ENCODE measurements at regions not wholly inside any gene's neighbourhood (a gene's known extent, or its start where the extent isn't known, plus 50 kb on each side); places are given as distances from the start of the nearest gene placed in this dataset.

DNA sequence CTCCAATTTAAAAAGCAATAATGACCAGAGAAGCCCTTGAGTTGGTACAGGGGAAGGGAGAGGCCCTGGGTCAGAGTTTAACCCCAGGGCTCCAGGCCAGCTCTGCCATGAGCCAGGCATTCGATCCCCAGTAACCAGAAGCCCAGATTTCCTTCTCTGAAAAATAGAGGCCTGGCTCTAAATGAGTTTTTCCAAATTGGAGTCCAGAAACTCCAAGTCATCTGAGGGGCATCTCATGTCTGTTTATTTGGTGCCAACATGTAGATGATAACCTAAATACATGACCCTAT lies 381.9 kb downstream of the CTTN start:
- no peak for DNase-seq (ENCODE audit: low read depth in 1 of 2, low spot score in 1 of 2)

DNA sequence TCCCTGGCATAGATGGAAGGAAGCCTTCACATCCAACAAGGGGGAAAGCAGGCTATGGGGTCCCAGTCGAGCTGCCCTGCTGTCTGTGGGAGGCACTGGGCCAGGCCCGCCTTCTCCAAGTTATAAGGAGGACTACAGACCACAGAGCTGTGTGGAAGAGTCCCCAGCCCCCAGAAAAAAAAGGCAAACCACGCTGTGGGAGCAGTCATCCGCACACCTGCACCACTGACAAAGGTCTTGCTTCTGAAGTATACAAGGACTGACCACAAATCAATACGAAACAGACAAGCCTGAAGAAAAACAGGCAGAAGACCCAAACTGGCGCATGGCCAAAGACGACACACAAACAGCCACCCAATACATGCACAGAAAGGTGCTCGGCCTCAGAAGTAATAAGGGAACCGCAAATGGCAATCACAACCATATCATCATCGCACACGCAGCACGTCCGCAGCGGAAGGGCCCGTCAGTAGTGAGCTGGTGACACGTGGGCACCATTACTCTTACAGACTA lies 384.1 kb downstream of the CTTN start:
- no peak for DNase-seq (ENCODE audit: low read depth in 1 of 2, low spot score in 1 of 2)

DNA sequence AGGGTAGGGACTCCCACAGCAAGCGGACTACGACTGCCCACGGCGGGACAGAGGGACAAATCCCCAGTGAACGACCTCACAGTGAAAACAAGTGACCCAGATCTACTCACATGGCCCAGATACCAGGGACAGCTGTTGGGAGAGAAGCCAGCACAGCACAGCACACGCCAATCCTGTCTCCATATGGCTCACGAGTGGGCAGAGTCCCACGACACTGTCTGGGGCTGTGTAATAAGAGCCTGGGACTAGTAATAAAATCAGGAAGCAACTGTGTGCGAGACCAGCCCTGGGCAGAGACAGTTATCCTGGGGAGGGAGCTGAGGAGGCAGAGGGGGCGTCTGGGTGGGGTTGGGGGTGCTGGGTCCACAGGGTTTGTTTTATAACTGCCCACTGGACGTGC lies 385.0 kb downstream of the CTTN start:
- DNase-seq (ENCODE audit: low read depth in 1 of 2, low spot score in 1 of 2) = no peak

DNA sequence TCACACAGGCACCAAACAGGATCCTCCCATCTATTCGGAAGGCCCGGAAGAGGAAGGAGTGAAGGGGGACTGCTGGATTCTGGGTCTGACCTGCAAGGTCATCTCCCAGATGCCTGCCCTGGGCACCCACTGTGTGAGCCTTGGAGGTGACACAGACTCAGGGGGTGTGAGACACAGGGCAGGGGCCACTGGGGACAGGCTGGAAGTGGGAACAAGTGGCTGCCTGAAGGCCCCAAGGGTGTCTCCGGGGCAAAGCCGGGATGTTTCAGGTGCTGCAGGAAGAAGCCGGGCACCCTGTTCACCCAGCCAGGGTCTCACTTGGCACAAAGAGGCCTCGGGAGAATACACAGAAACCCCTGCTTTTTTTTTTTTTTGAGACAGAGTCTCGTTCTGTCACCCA lies 385.5 kb downstream of the CTTN start:
- no peak for DNase-seq (ENCODE audit: low read depth in 1 of 2, low spot score in 1 of 2)

DNA sequence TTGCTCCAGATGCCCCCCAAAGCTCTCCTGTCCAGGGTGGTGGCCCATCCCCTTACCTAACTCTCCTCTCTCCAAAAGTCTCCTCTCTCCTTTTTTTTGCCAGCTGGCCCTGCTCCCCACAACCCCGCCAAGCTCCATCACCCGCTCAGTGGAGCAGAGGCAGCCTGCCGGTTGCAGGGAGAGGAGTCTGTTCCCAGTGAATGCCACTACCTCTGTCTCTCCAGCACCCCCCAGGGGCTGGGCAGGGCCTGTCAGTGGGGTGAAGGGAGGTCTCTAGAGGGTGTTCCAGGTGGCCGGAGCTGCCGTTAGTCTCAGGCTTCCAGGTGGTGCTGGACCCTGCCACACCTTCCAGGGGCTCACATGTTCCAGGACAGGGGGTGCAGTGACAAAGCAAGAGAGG lies 387.0 kb downstream of the CTTN start:
- no peak for DNase-seq (ENCODE audit: low read depth in 1 of 2, low spot score in 1 of 2)

DNA sequence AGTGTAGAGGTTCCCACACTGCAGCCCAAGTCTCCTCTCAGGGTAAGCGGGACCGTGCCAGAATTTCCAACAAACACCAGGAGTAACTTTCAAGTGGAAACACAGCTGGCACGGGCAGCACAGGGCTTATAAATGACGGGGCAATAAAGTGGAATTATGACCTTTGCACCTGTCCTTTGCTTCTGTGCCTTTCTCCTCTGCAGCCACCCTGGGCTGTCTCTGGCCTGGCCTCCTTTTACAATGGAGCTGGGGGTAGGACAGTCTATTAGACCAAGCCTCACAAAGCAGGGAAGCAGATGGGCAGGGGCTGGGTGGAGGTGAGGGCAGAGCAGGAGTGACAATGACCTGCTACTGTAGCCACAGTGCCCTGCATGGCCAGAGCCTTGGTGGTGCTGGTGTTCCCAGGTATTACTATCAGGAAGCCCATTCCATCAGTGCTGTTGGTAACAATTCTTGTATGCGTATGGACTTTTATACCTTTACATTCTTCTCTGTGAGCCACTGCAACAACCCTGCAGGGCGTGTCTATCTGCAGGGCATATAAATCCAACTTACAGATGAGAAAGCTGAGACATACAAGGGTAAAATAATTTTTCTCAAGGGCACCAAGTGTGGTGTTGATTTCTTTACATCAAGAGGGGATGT lies 387.8 kb downstream of the CTTN start:
- DNase-seq (ENCODE audit: low read depth in 1 of 2, low spot score in 1 of 2) = no peak

DNA sequence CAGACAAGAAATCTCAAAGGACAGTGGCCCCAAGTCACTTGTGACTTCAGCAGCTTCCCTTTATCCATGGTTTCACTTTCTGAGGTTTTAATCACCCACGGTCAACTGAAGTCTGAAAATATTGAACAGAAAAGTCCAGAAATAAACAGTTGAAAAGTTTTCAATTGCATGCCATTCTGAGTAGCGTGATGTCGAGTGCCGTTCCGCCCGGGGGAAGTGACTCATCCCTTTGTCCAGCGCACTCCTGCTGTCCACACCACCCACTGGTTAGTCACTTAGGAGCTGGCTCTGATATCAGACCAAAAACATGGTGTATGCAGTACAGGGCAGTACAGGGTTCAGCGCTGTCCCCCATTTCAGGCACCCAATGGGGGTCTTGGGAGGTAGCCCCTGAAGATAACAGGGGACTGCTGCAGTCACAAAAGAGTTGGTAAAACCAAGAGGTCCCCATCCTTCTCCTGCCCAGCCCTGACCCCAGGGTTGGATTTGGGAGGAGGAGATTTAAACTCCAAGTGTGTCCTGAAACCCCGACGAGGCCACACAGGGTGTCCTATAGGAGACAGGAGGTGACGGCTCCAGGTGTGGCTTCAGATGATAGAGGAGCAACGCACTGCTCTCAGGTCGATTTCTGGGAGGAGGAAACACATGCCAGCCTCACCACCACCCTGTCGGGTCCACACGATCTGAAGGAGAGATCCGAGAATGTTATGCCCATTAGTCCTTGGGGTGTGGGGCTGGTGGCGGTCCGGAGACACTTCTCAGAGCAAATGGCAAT lies 390.1 kb downstream of the CTTN start:
- DNase-seq (ENCODE audit: low read depth in 1 of 2, low spot score in 1 of 2) = no peak

DNA sequence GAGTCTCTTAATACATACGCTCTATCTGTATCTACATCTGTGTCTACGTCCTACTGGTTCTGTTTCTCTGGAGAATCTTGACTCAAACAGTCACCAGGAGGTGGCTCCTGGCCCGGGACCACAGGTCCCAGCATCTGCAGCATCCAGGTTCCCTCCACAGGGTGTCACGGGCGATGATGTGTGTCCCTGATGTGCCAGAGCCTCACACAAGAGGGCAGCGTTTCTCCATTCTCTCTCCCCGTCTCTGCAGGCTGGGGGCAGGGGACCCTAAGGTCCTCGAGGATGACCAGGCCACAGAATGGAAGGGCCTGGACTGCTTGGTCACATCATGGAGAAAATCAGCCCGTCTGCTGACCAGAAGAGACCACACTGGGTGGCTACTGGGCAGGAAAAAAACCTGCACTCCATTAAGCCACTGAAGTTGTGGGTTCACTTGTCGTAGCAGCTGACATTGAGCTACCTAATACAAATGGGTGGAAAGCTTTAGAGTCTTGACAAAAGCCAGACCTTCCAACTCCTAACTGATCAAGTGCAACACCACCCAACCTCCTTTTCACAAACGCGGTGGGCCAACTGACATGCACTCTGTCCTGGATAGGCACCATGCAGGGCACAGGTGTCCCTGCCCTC lies 392.5 kb downstream of the CTTN start:
- DNase-seq (ENCODE audit: low read depth in 1 of 2, low spot score in 1 of 2) = no peak

DNA sequence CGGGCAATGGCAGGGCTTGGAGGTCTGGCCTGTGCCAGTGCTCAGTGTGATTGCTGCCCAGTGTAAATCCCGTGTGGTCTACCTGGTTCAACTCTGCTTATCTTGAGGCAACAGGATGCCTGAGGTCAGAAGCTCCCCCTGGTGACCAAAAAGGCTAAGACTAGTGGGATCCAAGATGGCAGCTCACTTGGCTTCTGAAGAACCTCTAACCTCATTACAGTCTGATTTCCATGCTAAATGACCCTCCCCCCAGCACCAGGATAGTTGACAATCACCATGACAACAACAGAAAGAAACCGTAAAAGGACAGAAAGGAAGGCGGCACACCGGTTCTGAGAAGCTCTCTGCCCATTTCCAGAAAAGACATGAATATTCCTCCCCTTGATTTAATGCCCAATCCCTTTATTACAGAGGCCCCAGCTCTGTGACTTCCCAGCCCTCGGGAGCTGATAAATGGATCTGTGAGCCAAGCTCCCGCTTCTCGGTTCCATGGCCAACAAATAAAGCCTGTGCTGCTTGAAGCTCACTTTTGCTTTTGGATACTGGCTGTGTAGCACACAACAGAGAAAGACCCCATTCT lies 398.4 kb downstream of the CTTN start:
- no peak for DNase-seq (ENCODE audit: low read depth in 1 of 2, low spot score in 1 of 2)

DNA sequence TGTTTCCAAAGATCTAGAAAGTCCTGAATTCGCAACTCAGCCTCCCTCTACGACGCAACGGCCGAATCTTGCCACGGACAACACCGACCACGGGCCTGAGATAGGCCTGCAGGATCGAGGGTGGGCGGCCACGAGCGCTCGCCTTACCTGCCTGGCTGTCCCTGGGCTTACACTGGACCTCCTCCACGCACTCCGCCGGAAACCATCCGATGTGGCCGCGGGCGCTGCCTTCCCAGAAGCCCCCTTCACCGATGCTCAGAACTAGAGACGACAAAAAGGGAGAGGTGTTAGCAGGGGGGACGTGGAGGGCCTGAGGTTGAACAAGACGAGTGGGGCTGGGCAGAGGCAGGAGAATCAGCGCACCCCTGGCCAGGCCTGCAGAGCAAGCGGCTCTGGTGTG lies 400.0 kb downstream of the CTTN start:
- DNase-seq (ENCODE audit: low read depth in 1 of 2, low spot score in 1 of 2) = no peak

DNA sequence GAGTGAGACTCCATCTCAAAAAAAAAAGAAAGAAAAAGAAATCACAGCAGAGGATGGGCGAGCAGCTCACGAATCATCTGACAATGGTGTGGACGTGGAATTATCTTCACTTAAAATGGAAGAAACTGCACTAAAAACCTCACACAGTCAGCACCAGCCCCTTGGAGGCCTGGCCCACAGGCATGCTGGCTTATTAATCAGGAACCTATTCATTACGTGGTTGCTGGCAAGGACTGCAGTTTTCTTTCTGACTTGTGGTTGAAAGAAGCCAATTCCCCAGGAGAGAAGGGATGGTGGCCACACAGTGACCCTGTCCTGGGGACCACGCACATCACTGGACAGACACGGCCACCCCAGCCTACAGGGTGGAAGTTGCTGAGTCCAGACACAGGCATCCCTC lies 401.1 kb downstream of the CTTN start:
- no peak for DNase-seq (ENCODE audit: low read depth in 1 of 2, low spot score in 1 of 2)

DNA sequence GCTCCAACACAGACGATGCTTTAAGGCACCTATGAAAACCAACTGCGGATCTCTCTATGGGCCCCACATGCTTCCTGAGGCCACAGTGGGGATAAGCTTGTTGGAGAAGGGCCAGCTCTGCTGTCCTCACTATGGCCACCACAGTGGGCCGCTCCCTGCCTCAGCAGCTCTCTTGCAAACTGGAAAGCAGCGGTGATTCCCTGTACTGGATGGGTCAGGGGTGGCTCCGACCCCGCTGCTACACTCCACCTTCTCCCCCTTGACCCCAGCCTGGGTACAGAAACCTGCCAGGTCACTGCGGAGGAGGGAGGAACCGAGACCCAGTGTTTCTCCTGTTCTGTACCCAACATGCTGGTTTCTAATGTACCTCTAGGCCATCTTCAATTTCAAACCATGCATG lies 403.9 kb downstream of the CTTN start:
- no peak for DNase-seq (ENCODE audit: low read depth in 1 of 2, low spot score in 1 of 2)

DNA sequence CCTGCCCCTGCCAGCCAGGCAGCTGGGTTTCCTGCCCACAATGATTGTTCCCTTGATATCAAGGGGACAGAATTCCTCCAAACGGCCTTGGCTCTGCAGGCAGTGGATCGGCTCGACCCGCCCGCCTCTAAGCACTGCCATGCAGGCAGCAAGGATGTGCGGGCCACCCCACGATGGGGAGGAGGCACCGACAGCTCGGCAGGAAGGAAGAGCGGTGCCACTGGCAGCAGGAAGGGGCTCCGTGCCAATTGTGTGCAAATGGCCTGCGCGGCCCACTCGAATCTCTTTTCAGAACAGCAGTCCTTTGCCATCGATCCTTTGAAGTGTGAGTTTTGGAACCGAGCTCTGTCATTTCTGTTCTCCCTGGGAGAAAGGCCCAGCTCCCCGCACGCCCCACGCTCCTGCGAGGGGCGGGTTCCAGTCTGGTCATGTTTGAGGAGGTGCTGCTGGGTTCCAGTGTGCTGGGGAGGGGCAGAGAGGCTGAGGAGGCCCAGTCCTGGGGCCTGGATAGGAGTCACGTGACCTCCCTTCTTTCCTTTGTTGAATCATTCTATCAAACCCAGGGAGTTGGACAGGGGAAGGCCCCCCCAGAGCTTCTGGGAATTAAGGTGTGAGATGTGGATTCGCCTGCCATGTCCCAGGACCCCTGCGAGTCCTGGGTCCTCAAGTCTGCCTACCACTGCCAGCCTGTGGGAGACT lies 406.0 kb downstream of the CTTN start:
- DNase-seq (ENCODE audit: low read depth in 1 of 2, low spot score in 1 of 2) = no peak

DNA sequence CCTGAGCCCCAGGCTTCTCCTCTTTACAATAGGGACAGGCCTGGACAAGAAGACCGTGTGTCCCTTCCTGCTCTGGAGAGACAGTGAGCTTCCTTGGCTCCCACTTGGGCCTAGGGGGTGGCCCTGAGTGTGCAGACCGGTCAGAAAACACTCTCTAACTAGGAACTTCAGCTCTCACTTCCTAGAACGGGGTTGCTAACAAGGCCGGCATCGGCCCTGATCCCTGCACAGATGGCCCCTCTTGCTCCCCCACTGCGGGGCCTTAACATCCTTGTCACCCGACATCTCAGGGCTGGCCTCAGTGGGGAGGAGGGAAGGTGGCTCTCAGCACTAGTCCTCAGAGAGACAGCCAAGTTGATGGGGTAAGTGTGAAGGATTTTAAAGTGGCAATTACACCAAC lies 406.9 kb downstream of the CTTN start:
- no peak for DNase-seq (ENCODE audit: low read depth in 1 of 2, low spot score in 1 of 2)

DNA sequence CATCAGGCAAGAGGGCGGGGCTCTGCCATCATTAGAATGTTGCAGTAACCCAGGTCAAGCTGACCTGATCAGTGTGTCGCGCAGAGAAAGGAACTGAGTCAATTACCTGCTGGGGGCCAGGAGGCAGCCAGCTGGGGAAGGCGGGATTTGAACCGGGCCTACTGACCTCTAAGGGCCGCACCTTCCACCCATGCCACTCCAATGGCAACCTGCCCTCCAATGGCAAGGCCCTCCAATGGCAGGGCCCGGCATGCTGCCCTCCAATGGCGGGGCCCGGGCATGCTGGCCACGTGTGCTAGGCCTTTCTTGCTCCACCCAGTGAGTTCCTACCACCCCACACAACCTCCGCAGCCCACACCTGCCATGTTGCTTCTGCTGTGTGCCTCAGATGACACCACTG lies 407.6 kb downstream of the CTTN start:
- DNase-seq (ENCODE audit: low read depth in 1 of 2, low spot score in 1 of 2) = no peak

DNA sequence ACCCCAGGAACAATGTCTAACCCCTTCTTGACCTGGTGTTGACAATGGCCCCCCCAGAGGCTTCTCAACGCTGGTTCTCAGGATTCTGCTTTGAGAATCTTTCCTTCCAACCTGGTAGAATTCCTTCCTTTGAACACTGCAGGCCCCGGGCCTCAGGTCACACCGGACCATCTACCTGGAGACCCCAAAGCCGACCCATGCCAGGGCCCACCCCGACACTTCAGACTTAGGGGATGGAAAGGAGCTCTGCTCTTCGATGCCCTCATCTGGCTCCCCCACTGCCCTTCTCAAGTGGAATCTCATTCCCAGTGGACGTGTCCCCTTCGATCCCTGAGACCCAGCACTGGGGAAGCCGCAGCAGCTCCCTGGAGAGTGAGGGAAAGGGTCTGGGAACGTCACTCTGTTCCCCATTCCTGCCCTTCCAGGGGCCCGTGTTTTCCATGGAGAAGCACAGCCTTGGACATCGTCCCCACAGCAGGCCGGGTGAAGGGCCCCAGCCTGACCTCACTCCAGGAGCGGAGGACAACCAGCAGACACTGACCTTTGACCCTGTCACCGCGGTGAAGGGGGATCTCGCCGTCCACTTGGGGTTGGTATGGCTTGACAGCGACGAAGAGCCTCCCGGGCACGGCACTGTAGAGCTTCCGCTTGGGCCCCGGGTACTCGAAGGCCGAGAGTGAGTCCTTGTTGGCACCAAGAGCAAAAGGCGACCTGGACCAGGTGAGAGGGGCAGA lies 408.3 kb downstream of the CTTN start:
- no peak for DNase-seq (ENCODE audit: low read depth in 1 of 2, low spot score in 1 of 2)

DNA sequence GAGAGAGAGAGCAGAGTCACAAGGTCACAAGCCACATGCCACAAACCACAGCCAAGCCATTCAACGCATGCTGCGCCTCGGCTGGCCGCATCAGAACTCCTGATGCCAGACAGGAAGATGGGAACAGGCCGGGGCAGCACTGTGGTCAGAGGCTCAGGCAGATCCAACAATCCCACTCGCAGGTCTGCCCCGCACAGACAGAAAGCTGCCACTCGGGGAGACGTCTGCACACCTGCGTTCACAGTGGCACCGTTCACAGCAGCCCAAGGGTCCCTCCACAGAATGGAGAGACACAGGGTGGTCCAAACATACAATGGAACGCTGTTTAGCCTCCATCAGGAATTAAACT lies 408.8 kb downstream of the CTTN start:
- no peak for DNase-seq (ENCODE audit: low read depth in 1 of 2, low spot score in 1 of 2)

DNA sequence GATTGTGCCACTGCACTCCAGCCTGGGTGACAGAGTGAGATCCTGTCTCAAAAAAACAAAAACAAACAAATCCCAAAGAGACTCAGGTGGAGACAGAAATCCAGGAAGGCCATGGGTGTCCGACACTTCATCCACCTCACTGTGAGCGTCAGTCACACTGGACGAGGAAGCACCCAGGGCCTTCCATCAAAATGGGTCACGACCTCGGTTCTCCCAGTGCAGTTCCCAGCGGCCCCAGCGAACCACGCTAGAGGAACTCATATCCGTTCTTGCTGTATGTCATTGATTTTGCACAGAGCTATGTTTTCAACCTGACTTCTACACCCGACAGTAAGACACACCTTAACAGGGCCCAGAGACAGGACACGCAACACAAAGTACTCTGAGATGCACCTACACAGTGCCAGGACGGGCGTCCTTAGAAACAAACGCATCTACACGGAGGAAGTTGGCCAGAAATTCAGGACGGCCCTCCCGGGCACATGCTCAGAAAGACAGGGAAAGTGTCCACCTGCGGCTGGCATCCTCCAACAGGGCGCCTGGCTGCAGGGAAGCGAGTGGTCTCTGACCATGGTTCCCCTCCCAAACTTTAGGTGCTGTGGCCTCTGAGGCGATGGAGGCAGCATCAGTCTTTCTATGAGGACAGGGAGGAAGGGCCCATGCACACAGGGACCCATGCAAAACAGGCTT lies 410.5 kb downstream of the CTTN start:
- DNase-seq (ENCODE audit: low read depth in 1 of 2, low spot score in 1 of 2) = no peak

DNA sequence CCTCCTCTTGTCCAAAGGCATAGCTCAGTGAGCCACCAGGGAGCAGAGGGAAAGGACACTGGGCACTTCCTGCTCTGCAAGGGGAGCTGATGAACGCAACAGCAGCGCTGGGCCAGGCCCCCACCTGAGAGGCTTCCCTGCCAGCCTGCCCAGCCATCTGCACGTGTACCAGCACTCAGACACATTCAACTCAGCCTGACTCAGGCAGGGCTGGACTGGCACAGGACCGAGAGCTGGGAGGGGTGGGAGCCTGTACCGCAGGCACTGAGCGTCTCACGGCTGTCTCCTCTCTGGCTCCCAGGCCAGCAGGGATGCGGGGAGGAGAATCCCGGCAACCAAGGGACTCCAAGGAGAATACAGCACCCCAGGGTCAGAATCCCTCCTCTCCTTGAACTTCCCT lies 411.8 kb downstream of the CTTN start:
- DNase-seq (ENCODE audit: low read depth in 1 of 2, low spot score in 1 of 2) = no peak

DNA sequence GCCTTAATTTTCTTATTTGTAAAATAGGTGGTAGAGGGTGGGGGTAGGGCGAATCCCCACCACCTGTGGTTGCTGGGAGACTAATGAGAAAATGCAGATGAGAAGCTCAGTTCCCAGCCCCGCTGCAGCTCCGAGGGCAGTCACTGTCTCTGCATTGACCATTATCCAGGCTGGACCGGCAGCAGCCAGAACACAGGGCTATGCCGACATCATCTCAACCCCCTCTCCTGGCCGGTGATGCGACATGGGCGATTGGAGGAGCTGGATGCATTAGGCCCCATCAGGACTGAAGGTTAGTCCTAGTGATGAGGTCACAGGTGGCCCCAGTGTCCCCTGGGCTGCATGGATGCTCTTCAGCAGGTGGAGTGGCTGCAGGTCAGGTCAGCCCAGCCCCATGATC lies 412.4 kb downstream of the CTTN start:
- DNase-seq (ENCODE audit: low read depth in 1 of 2, low spot score in 1 of 2) = no peak

DNA sequence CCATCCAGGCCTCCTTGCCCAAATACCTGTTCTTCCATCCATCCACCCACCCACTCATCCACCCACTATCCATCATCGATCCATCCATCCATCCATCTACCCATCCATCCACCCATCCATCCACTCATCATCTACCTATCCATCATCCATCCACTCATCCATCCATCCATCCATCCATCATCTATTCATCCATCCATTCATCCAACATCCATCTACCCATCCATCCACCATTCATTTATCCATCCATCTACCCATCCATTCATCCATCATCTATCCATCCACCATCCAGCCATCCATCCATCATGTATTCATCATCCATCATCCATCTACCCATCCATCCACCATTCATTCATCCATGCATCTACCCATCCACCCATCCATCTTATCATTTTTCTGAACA lies 413.2 kb downstream of the CTTN start:
- no peak for DNase-seq (ENCODE audit: low read depth in 1 of 2, low spot score in 1 of 2)
